ENCODE measurements at regions not wholly inside any gene's neighbourhood (a gene's known extent, or its start where the extent isn't known, plus 50 kb on each side); places are given as distances from the start of the nearest gene placed in this dataset.

DNA sequence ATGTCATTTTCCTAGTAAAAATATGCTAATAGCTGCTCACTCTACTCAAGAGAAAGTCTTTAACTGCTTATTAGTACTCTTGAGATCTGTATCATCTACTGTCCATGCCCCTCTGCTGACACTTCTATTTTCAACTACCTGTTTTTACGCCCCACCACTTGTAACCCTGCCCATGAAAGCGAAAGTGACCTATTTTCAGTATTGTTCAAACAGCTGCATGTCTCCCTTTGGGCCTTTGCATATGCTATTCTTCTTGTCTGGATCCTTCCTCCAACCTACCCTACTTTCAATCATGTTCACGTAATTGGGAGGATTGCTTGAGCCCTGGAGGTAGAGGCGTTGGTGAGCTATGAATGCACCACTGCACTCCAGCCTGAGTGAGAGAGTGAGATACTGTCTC, 1481.3 kb downstream of the GATA3 start:
- no peak for DNase-seq (ENCODE audit: low read depth, low spot score)
- H3K27me3 ChIP-seq (ENCODE audit: control insufficient read depth, insufficient read depth, low read length) = no peaks in the 10 kb centered on the region
- POLR2A ChIA-PET = no interaction called here

DNA sequence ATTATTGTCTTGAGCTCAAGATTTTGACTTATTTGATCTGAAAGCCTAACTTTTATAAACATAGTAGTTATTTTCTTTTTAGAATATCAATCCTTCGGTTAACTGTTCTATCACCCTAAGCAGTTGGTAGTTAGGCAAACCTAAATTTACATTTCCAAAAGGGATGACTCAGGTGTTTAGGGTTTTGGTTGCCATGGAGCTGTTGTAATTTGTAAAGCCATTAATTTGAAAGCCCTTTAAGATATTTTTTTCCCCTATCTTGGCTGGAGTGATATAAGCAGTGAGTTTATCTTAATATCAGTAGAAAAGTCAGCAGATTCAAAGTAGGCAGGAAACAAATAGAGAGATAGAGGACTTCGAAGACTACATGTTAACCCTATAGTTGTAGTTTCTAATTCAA, 1472.6 kb upstream of the CELF2 start:
- DNase-seq (ENCODE audit: low read depth, low spot score) = no peak
- Histone ChIP-seq H3K4me3 (ENCODE audit: low read depth, low read length) (no peak overlapping the region), H3K9me3 (ENCODE audit: control insufficient read depth, insufficient read depth, low read length) (no peaks in the 10 kb centered on the region), H3K27ac (ENCODE audit: low read depth, low read length) (no peak overlapping the region), H3K27me3 (ENCODE audit: control insufficient read depth, insufficient read depth, low read length) (no peaks in the 10 kb centered on the region)
- CTCF ChIA-PET = interaction anchor here (1.5 kb wide), 1 partner anchor 202 kb away, joined by 4 read pairs; no protein-coding TSS in a partner anchor
- POLR2A ChIA-PET = no interaction called here
- TF ChIP-seq CTCF (IDR thresholded peaks at IDR 0.05; ENCODE audit: low read depth, low read length) = no peak

More for the DNA sequence above, 1481.3 kb downstream of the GATA3 start:
- H3K4me3 ChIP-seq (ENCODE audit: low read depth, low read length) = no peak overlapping the region
- TF ChIP-seq CTCF (IDR thresholded peaks at IDR 0.05; ENCODE audit: low read depth, low read length) = no peak
- CTCF ChIA-PET = interaction anchor here (0.8 kb wide), 1 partner anchor 378 kb away, joined by 4 read pairs; no protein-coding TSS in a partner anchor
- no peaks in the 10 kb centered on the region for H3K9me3 ChIP-seq (ENCODE audit: control insufficient read depth, insufficient read depth, low read length)
- no peak overlapping the region for H3K27ac ChIP-seq (ENCODE audit: low read depth, low read length)

GRCh38 chr10:9547936-9548904, 1469.5 kb upstream of the CELF2 start:
- no peak for TF ChIP-seq CTCF (IDR thresholded peaks at IDR 0.05; ENCODE audit: low read depth, low read length)
- no peaks in the 10 kb centered on the region for H3K9me3 ChIP-seq (ENCODE audit: control insufficient read depth, insufficient read depth, low read length)
- CTCF ChIA-PET = no interaction called here
- H3K27me3 ChIP-seq (ENCODE audit: control insufficient read depth, insufficient read depth, low read length) = no peaks in the 10 kb centered on the region
- H3K4me3 ChIP-seq (ENCODE audit: low read depth, low read length) = no peak overlapping the region
- POLR2A ChIA-PET = no interaction called here
- no peak overlapping the region for H3K27ac ChIP-seq (ENCODE audit: low read depth, low read length)
- no peak for DNase-seq (ENCODE audit: low read depth, low spot score)

DNA sequence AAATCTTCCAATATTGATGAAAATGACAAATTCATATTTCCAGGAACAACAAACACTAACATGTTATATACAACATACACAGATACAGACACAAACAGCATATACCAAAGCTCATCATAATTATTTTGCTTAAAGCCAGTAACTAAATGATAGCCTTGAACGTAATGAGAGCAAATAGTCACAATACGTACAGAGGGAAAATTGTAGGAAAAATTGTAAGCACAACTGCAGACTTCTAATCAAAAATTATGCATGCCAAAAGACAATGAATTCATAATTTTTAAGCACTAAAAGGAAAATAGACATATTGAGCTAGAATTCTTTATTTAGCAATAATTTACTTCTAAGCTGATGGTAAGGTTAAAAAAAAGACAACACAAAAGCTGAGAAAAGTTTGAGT, 1466.9 kb upstream of the CELF2 start:
- Histone ChIP-seq H3K27me3 (ENCODE audit: control insufficient read depth, insufficient read depth, low read length) (no peaks in the 10 kb centered on the region), H3K27ac (ENCODE audit: low read depth, low read length) (no peak overlapping the region), H3K4me3 (ENCODE audit: low read depth, low read length) (no peak overlapping the region), H3K9me3 (ENCODE audit: control insufficient read depth, insufficient read depth, low read length) (no peaks in the 10 kb centered on the region)
- ChIA-PET POLR2A (no interaction called here), CTCF (interaction anchor here (0.6 kb wide), 1 partner anchor 1126 kb away, joined by 3 read pairs; no protein-coding TSS in a partner anchor)
- no peak for DNase-seq (ENCODE audit: low read depth, low spot score)
- TF ChIP-seq CTCF (IDR thresholded peaks at IDR 0.05; ENCODE audit: low read depth, low read length) = no peak

DNA sequence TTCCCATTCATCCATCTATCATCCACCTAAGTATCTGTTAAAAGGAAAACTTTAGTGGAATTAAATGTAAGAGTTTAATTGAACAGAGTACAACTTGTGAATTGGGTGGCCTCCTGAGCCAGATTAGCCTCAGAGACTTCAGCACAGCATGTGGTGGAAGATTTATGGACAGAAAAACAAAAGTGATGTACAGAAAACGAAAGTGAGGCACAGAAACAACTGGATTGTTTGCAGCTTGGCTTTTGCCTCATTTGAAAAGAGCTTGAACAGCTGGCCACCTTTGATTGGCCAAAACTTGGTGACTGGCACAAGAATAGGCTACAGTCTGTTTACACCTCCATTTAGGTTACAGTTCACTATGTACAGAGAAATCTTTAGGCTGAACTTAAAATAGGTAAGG, 1463.4 kb upstream of the CELF2 start:
- ChIA-PET POLR2A (no interaction called here), CTCF (no interaction called here)
- no peak for TF ChIP-seq CTCF (IDR thresholded peaks at IDR 0.05; ENCODE audit: low read depth, low read length)
- Histone ChIP-seq H3K9me3 (ENCODE audit: control insufficient read depth, insufficient read depth, low read length) (no peaks in the 10 kb centered on the region), H3K27me3 (ENCODE audit: control insufficient read depth, insufficient read depth, low read length) (no peaks in the 10 kb centered on the region), H3K4me3 (ENCODE audit: low read depth, low read length) (no peak overlapping the region), H3K27ac (ENCODE audit: low read depth, low read length) (no peak overlapping the region)
- DNase-seq (ENCODE audit: low read depth, low spot score) = no peak

All from AG04450 (cell line).